Gastroesophageal sphincter (tissue), 3 donors: ENCODE measurements at regions not wholly inside any gene's neighbourhood (a gene's known extent, or its start where the extent isn't known, plus 50 kb on each side); places are given as distances from the start of the nearest gene placed in this dataset.

ENCODE experiments used
- EP300 ChIP-seq: sonication (generic); formaldehyde crosslinking; IDR thresholded peaks from one replicate; pipeline ENCODE4 v1.6.1; 2017; ENCODE audit warnings: antibody characterized with exemption, mild to moderate bottlenecking
- POLR2A ChIP-seq, 2 donors: fragments of 450-650 bp; IDR thresholded peaks; one replicate each; pipeline ENCODE4 v1.6.1; 2017; ENCODE audit warnings: antibody characterized with exemption in 2 of 2, mild to moderate bottlenecking in 2 of 2, moderate library complexity in 1 of 2
- POLR2AphosphoS5 ChIP-seq: sonication (generic); formaldehyde crosslinking; IDR thresholded peaks from one replicate; pipeline ENCODE4 v1.6.1; 2017; ENCODE audit warnings: antibody characterized with exemption
- TF ChIP-seq, protein P1 (sequence below), 4 experiments: fragments of 200-600 bp in 2 of 4; fragments of 450-650 bp in 2 of 4; sonication (generic) in 1 of 4; IDR thresholded peaks; one replicate each; pipeline ENCODE4 v1.5.1; 2017 to 2019; ENCODE audit warnings: antibody characterized with exemption in 4 of 4, mild to moderate bottlenecking in 2 of 4, moderate library complexity in 2 of 4

DNA sequence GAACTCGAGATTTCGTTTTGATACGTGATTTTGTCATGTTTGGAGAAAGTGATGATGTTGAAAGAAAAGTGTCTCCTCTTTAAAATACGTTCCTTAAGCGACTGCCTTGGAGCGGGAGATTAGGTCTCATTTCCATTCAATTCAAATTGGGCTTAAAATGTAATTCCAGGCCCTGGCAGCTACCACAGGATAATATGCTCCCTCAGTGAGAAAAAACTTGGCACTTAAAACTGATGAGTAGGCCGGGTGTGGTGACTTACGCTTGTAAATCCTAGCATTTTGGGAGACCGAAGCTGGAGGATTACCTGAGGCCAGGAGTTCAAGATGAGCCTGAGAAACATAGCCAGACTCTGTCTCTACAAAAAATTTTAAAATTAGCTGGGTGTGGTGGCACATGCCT lies 146.3 kb upstream of the L3MBTL4 start:
- no peak for TF ChIP-seq POLR2A (IDR thresholded peaks at IDR 0.05)
- TF ChIP-seq, protein P1, sequence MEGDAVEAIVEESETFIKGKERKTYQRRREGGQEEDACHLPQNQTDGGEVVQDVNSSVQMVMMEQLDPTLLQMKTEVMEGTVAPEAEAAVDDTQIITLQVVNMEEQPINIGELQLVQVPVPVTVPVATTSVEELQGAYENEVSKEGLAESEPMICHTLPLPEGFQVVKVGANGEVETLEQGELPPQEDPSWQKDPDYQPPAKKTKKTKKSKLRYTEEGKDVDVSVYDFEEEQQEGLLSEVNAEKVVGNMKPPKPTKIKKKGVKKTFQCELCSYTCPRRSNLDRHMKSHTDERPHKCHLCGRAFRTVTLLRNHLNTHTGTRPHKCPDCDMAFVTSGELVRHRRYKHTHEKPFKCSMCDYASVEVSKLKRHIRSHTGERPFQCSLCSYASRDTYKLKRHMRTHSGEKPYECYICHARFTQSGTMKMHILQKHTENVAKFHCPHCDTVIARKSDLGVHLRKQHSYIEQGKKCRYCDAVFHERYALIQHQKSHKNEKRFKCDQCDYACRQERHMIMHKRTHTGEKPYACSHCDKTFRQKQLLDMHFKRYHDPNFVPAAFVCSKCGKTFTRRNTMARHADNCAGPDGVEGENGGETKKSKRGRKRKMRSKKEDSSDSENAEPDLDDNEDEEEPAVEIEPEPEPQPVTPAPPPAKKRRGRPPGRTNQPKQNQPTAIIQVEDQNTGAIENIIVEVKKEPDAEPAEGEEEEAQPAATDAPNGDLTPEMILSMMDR (IDR thresholded peaks at IDR 0.05) = no peak
- TF ChIP-seq POLR2AphosphoS5 = no peak
- TF ChIP-seq EP300 = no peak
